Adrenal gland (tissue), 5 donors: ENCODE measurements at regions not wholly inside any gene's neighbourhood (a gene's known extent, or its start where the extent isn't known, plus 50 kb on each side); places are given as distances from the start of the nearest gene placed in this dataset.

Source experiments
- CTCF ChIP-seq, 6 experiments: fragments of 450-650 bp in 4 of 6; fragments of 200-600 bp in 2 of 6; sonication (generic) in 1 of 6; IDR thresholded peaks; 1 replicate in 5 of 6; 2 replicates in 1 of 6; pipeline versions ENCODE4 v1.5.1 to v1.8.0; 2016 to 2021; ENCODE audit warnings: antibody characterized with exemption in 6 of 6, mild to moderate bottlenecking in 2 of 6, moderate library complexity in 1 of 6
- POLR2A ChIP-seq, 2 donors: fragments of 450-650 bp; IDR thresholded peaks; one replicate each; pipeline ENCODE4 v1.6.1; 2017; ENCODE audit warnings: antibody characterized with exemption in 2 of 2, mild to moderate bottlenecking in 2 of 2, moderate library complexity in 1 of 2
- donor health status: DM: no; HTN: no; CAD: no.

GRCh38 chr1:30533141-30533540 is 190.2 kb downstream of the MATN1 start:
- TF ChIP-seq CTCF (IDR thresholded peaks at IDR 0.05) (no peak), POLR2A (IDR thresholded peaks at IDR 0.05) (no peak)
